Fibroblast of villous mesenchyme (primary cell): ENCODE measurements at regions not wholly inside any gene's neighbourhood (a gene's known extent, or its start where the extent isn't known, plus 50 kb on each side); places are given as distances from the start of the nearest gene placed in this dataset.

Source experiments
- DNase-seq: peaks from one replicate; pipeline ENCODE4 v3.0.0-alpha.2; 2010; ENCODE audit warnings: low read depth
- H3K4me3 ChIP-seq: 2 replicates; pipeline ENCODE4 v1.5.1; 2011; ENCODE audit warnings: low read depth, mild to moderate bottlenecking, low read length
- TF ChIP-seq, protein P1 (sequence below): IDR thresholded peaks from 2 replicates; pipeline ENCODE4 v1.5.1; 2012; ENCODE audit warnings: low read depth, mild to moderate bottlenecking, low read length; ENCODE audit not compliant: insufficient read depth

DNA sequence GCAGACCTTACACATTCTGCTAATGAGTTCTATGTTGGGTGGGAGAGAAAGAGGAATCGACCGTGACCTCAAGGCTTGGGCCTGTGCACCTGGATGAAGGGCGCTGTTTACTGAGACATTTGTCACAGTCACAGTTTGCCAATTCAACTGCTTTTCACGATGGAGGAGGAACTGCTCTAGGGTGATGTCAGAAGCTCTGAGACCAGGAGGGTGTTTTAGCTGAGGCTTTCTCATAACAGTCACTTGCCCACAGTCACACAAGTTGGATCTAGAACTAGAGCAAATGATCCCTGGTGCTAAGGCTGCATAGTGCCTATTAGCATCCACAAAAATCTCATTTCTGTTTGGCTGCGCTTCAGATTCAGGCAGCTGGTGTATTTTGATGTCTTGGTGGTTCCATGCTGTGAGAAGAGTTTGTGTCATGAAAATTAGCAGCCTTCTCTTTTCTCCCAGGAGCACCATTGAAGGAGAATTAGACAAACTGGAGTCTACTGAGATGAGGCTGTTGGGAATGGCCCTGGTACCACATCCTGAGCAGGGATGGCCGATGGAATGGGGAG is 83.3 kb upstream of the TGM3 start:
- TF ChIP-seq, protein P1, sequence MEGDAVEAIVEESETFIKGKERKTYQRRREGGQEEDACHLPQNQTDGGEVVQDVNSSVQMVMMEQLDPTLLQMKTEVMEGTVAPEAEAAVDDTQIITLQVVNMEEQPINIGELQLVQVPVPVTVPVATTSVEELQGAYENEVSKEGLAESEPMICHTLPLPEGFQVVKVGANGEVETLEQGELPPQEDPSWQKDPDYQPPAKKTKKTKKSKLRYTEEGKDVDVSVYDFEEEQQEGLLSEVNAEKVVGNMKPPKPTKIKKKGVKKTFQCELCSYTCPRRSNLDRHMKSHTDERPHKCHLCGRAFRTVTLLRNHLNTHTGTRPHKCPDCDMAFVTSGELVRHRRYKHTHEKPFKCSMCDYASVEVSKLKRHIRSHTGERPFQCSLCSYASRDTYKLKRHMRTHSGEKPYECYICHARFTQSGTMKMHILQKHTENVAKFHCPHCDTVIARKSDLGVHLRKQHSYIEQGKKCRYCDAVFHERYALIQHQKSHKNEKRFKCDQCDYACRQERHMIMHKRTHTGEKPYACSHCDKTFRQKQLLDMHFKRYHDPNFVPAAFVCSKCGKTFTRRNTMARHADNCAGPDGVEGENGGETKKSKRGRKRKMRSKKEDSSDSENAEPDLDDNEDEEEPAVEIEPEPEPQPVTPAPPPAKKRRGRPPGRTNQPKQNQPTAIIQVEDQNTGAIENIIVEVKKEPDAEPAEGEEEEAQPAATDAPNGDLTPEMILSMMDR, result no peak
- H3K4me3 ChIP-seq, result no peak overlapping the region
- no peak for DNase-seq

DNA sequence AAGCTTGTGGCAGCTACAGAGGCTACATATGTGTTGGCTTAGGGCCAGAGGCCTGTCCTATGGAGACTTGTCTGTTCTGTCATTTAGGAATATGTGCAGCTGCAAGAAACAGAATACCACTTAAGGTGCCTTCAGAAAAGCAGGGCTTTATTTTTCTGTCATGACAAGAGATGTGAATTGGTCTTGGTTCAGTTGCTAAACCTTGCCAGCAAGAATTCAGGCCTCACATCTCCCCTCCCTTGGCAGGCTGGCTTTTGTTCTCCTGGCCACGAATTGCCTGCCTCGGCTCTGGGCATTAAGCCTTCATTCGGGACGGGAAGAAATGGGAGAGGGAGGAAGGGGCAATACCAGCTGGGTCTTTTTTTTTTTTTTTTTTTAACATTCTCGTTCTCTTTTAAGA is 82.4 kb upstream of the TGM3 start:
- DNase-seq, result no peak
- TF ChIP-seq, protein P1, result no peak
- H3K4me3 ChIP-seq, result no peak overlapping the region

DNA sequence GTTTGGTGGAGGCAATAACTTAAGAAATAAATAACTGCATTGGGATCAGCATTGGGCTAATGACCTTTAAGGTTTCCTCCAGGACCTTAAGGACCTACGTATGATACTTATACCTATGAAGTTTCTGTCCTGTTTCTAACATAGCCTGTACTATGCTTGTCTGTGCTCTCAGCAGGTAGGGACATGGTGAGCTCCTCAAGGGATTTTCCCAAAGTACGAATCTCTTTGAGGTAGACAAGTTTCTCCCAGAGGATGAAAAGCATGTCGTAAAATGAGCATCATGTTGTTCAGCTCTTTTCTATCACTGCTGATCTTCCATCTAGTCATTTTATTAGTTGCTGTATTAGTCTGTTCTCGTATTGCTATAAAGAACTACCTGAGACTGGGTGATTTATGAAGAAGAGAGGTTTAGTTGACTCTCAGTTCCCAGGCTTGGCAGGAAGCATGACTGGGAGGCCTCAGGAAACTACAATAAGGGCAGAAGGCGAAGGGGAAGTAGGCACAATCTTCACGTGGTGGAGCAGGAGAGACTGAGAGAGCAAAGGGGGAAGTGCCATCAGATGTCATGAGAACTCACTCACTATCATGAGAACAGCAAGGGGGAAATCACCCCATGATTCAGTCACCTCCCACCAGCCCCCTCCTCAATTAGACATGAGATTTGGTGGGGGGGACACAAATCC is 77.8 kb upstream of the TGM3 start:
- H3K4me3 ChIP-seq, result no peak overlapping the region
- DNase-seq, result no peak
- TF ChIP-seq, protein P1, result no peak

DNA sequence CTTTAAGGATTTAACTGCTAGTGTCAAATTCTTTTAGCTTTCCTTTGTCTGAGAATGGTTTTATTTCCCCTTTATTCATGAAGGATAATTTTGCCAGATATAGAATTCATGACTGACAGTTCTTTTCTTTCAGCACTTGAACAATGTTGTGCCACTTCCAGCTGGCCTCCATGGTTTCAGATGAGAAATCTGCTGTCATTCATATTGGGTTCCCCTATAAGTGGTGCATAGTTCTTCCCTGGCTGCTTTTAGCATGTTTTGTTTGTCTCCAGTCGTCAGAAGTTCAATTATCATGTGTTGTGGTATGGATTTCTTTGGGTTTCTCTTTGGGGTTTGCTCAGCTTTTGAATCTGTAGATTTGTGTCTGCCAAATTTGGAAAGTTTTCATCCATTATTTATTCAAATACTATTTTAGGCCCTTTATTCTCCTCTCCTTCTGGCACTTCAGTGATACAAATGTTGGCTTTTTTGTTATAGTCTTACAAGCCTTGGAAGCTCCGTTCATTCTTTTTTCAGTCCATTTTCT is 76.3 kb upstream of the TGM3 start:
- no peak for DNase-seq
- TF ChIP-seq, protein P1, result no peak
- no peak overlapping the region for H3K4me3 ChIP-seq

DNA sequence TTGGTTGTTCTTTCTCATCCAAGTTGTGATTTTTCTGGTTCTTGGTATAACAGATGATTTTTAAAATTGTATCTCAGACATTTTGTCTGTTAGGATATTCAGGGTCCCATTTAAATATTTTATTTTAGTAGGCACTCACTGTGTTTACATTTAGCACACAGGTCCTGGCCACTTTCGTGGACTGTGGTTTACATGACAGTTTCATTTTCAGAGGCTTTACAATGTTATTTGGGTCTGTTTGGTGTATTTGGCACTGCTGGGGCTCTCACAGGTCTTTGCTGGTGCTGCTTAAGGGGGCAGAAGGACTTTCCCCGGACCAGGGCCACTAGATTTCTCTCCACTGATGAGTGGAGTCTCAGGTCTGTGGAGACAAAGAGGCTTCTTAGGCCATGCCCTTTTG is 75.5 kb upstream of the TGM3 start:
- no peak for DNase-seq
- no peak overlapping the region for H3K4me3 ChIP-seq
- TF ChIP-seq, protein P1, result no peak

DNA sequence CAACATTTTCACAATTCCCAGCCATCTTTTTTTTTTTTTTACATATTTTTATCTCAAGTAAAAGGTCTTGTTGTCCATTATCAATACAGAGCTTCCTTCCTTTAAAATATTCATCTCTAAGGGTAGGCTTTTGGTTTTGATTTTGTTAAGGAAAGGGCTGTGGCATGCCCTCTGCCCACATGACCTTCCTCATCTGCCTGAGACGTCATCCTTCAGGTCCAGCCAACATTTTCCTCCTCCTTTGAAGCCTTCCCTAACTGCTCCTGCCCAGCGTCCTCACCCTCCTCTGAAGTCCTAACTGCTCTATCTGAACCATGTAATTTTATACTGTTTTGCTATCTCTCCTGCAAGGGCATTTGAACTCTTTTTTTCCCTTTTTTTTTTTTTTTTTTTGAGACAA is 73.9 kb upstream of the TGM3 start:
- TF ChIP-seq, protein P1, result no peak
- H3K4me3 ChIP-seq, result no peak overlapping the region
- DNase-seq, result no peak
